SU-DHL-6 (cell line): ENCODE measurements at regions not wholly inside any gene's neighbourhood (a gene's known extent, or its start where the extent isn't known, plus 50 kb on each side); places are given as distances from the start of the nearest gene placed in this dataset.

Experiments
- CTCF ChIP-seq: fragments of 200-600 bp; sonication (generic); IDR thresholded peaks from one replicate; pipeline ENCODE4 v1.5.1; 2017; ENCODE audit warnings: antibody characterized with exemption, mild to moderate bottlenecking, low read length, moderate library complexity; ENCODE audit not compliant: insufficient read depth, poor library complexity, severe bottlenecking
- EZH2phosphoT487 ChIP-seq: fragments of 200-600 bp; sonication (generic), shearing (Covaris generic); conservative IDR thresholded peaks from 2 replicates; pipeline ENCODE4 v1.6.1; 2018; ENCODE audit warnings: mild to moderate bottlenecking, antibody characterized with exemption, low read length, moderate library complexity, mixed read lengths

GRCh38 chr2:183998797-183999190, 599.5 kb upstream of the ZNF804A start:
- TF ChIP-seq CTCF: no peak
- no peak for TF ChIP-seq EZH2phosphoT487
